ENCODE measurements at regions not wholly inside any gene's neighbourhood (a gene's known extent, or its start where the extent isn't known, plus 50 kb on each side); places are given as distances from the start of the nearest gene placed in this dataset.

GRCh38 chr19:31959527-31960018, 385.8 kb upstream of the ZNF507 start:
- ChIA-PET CTCF (no interaction called here), POLR2A (no interaction called here)
- H3K27ac Mint-ChIP-seq (ENCODE audit: low read depth, unreplicated experiment): no peak overlapping the region
- H3K4me1 Mint-ChIP-seq (ENCODE audit: insufficient read depth, unreplicated experiment): no peaks in the 10 kb centered on the region
- H3K4me3 Mint-ChIP-seq (ENCODE audit: unreplicated experiment): no peak overlapping the region
- no peak for TF ChIP-seq CTCF (IDR thresholded peaks at IDR 0.05; ENCODE audit: unreplicated experiment)
- no peaks in the 10 kb centered on the region for H3K36me3 Mint-ChIP-seq (ENCODE audit: insufficient read depth, unreplicated experiment)
- BruUV-seq (replicated peaks): no TSS peak
- H3K27me3 Mint-ChIP-seq (ENCODE audit: insufficient read depth, unreplicated experiment): no peaks in the 10 kb centered on the region
- H3K9me3 Mint-ChIP-seq (ENCODE audit: unreplicated experiment): peaks cover 33% of the 10 kb centered on the region
- intact Hi-C loops (cut with micrococcal nuclease): no loop called here
- DNase-seq (ENCODE audit: unreplicated experiment): no peak

DNA sequence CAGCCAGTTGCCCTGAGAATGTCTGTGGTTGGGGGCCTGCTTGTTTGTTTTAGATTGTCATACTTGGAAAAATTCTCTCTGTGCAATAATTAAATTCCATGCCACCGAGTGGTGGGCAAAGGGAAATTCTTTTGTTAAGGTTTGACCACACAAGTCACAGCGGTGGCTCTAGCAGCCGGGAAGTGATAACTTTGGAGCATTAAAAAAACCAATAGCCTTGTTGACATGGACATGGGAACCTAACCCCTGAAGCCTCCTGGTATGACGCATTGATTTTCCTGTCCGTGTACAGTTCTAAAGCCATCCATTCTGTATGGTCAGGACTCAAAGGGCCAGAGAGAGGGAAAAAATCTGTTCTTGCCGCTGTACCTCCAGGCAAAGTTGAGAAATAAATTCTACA, 384.9 kb upstream of the ZNF507 start:
- ChIA-PET CTCF (no interaction called here), POLR2A (no interaction called here)
- Mint-ChIP-seq H3K27me3 (ENCODE audit: insufficient read depth, unreplicated experiment) (no peaks in the 10 kb centered on the region), H3K4me3 (ENCODE audit: unreplicated experiment) (no peak overlapping the region), H3K9me3 (ENCODE audit: unreplicated experiment) (peaks cover 33% of the 10 kb centered on the region), H3K36me3 (ENCODE audit: insufficient read depth, unreplicated experiment) (no peaks in the 10 kb centered on the region), H3K27ac (ENCODE audit: low read depth, unreplicated experiment) (no peak overlapping the region), H3K4me1 (ENCODE audit: insufficient read depth, unreplicated experiment) (no peaks in the 10 kb centered on the region)
- BruUV-seq (replicated peaks): no TSS peak
- no peak for TF ChIP-seq CTCF (IDR thresholded peaks at IDR 0.05; ENCODE audit: unreplicated experiment)
- DNase-seq (ENCODE audit: unreplicated experiment): no peak
- intact Hi-C loops (cut with micrococcal nuclease): no loop called here

GRCh38 chr19:31961191-31961590, 384.2 kb upstream of the ZNF507 start:
- ChIA-PET CTCF (no interaction called here), POLR2A (no interaction called here)
- DNase-seq (ENCODE audit: unreplicated experiment): no peak
- Mint-ChIP-seq H3K9me3 (ENCODE audit: unreplicated experiment) (peaks cover 28% of the 10 kb centered on the region), H3K36me3 (ENCODE audit: insufficient read depth, unreplicated experiment) (no peaks in the 10 kb centered on the region), H3K27ac (ENCODE audit: low read depth, unreplicated experiment) (no peak overlapping the region), H3K27me3 (ENCODE audit: insufficient read depth, unreplicated experiment) (no peaks in the 10 kb centered on the region), H3K4me1 (ENCODE audit: insufficient read depth, unreplicated experiment) (no peaks in the 10 kb centered on the region), H3K4me3 (ENCODE audit: unreplicated experiment) (no peak overlapping the region)
- intact Hi-C loops (cut with micrococcal nuclease): no loop called here
- TF ChIP-seq CTCF (IDR thresholded peaks at IDR 0.05; ENCODE audit: unreplicated experiment): no peak
- no TSS peak for BruUV-seq (replicated peaks)

- no TSS peak for BruUV-seq (replicated peaks)
- CTCF ChIA-PET: interaction anchor here (0.5 to 0.6 kb wide), 2 partner anchors 327 to 966 kb away, joined by 3 read pairs; no protein-coding TSS in a partner anchor
- no peaks in the 10 kb centered on the region for H3K4me1 Mint-ChIP-seq (ENCODE audit: insufficient read depth, unreplicated experiment)
These were observed 383.7 kb upstream of the ZNF507 start for GRCh38 chr19:31961667-31962066.

More at GRCh38 chr19:31961667-31962066, 383.7 kb upstream of the ZNF507 start:
- POLR2A ChIA-PET: no interaction called here
- no peaks in the 10 kb centered on the region for H3K36me3 Mint-ChIP-seq (ENCODE audit: insufficient read depth, unreplicated experiment)
- H3K27me3 Mint-ChIP-seq (ENCODE audit: insufficient read depth, unreplicated experiment): no peaks in the 10 kb centered on the region
- H3K4me3 Mint-ChIP-seq (ENCODE audit: unreplicated experiment): no peak overlapping the region
- H3K9me3 Mint-ChIP-seq (ENCODE audit: unreplicated experiment): peaks cover 25% of the 10 kb centered on the region
- intact Hi-C loops (cut with micrococcal nuclease): no loop called here
- no peak overlapping the region for H3K27ac Mint-ChIP-seq (ENCODE audit: low read depth, unreplicated experiment)
- no peak for TF ChIP-seq CTCF (IDR thresholded peaks at IDR 0.05; ENCODE audit: unreplicated experiment)
- DNase-seq (ENCODE audit: unreplicated experiment): no peak
